GM18861 (cell line): ENCODE measurements at regions not wholly inside any gene's neighbourhood (a gene's known extent, or its start where the extent isn't known, plus 50 kb on each side); places are given as distances from the start of the nearest gene placed in this dataset.

Experiments
- ATAC-seq: cut with Tn5 transposase; IDR thresholded peaks from one replicate; pipeline ENCODE4 v1.9.1; 2021; ENCODE audit not compliant: unreplicated experiment

- ATAC-seq = no peak
Observed at GRCh38 chr12:104858611-104859543, 99.2 kb downstream of the SLC41A2 start.

- no peak for ATAC-seq
Observed at GRCh38 chr12:104856531-104856930, 101.6 kb downstream of the SLC41A2 start.

GRCh38 chr12:104855599-104855998 lies 102.5 kb downstream of the SLC41A2 start:
- ATAC-seq = no peak

- no peak for ATAC-seq
Observed at GRCh38 chr12:104852896-104853295, 105.2 kb downstream of the SLC41A2 start.

- no peak for ATAC-seq
Observed at GRCh38 chr12:104852102-104852501, 106.0 kb downstream of the SLC41A2 start.

GRCh38 chr12:104850781-104851180 lies 107.3 kb downstream of the SLC41A2 start:
- ATAC-seq = no peak

- ATAC-seq = no peak
Observed at GRCh38 chr12:104846056-104846767, 111.9 kb downstream of the SLC41A2 start.

- ATAC-seq = no peak
Observed at GRCh38 chr12:104844123-104844522, 114.0 kb downstream of the SLC41A2 start.

GRCh38 chr12:104840262-104840661 lies 117.8 kb downstream of the SLC41A2 start:
- no peak for ATAC-seq

GRCh38 chr12:104835317-104835716 lies 122.8 kb downstream of the SLC41A2 start:
- ATAC-seq = no peak

GRCh38 chr12:104834607-104835006 lies 123.5 kb downstream of the SLC41A2 start:
- no peak for ATAC-seq

GRCh38 chr12:104833756-104834155 lies 124.3 kb downstream of the SLC41A2 start:
- ATAC-seq = no peak

- ATAC-seq = no peak
Observed at GRCh38 chr12:104828015-104828414, 130.1 kb downstream of the SLC41A2 start.

GRCh38 chr12:104827587-104827986 lies 130.5 kb downstream of the SLC41A2 start:
- no peak for ATAC-seq

- no peak for ATAC-seq
Observed at GRCh38 chr12:104825408-104825807, 132.7 kb downstream of the SLC41A2 start.

GRCh38 chr12:104823985-104824461 lies 134.1 kb downstream of the SLC41A2 start:
- ATAC-seq = no peak

GRCh38 chr12:104822941-104823340 lies 135.1 kb downstream of the SLC41A2 start:
- ATAC-seq = no peak

GRCh38 chr12:104816845-104817503 lies 141.1 kb downstream of the SLC41A2 start:
- ATAC-seq = no peak

- no peak for ATAC-seq
Observed at GRCh38 chr12:104815935-104816334, 142.2 kb downstream of the SLC41A2 start.

GRCh38 chr12:104814944-104815343 lies 143.1 kb downstream of the SLC41A2 start:
- no peak for ATAC-seq
